H1 (cell line): ENCODE measurements at regions not wholly inside any gene's neighbourhood (a gene's known extent, or its start where the extent isn't known, plus 50 kb on each side); places are given as distances from the start of the nearest gene placed in this dataset.

Experiments
- CHD1 ChIP-seq: IDR thresholded peaks from 2 replicates; pipeline ENCODE4 v1.6.1; 2012; ENCODE audit warnings: low read depth, low read length, improper control_type of control experiment
- TAF1 ChIP-seq: IDR thresholded peaks from 2 replicates; pipeline ENCODE4 v1.6.1; 2011; ENCODE audit warnings: mild to moderate bottlenecking, low read depth, low read length
- YY1 ChIP-seq: IDR thresholded peaks from 2 replicates; pipeline ENCODE4 v1.6.1; 2011; ENCODE audit warnings: low read depth, mild to moderate bottlenecking, low read length
- TF ChIP-seq, protein P1 (sequence below), 3 experiments: IDR thresholded peaks; 1 replicate in 2 of 3; 2 replicates in 1 of 3; pipeline versions ENCODE4 v1.5.1 to v1.6.1; 2011; ENCODE audit warnings: low read length in 3 of 3, mild to moderate bottlenecking in 3 of 3, inconsistent platforms in 2 of 3, low read depth in 1 of 3, moderate library complexity in 1 of 3; ENCODE audit not compliant: insufficient read depth in 1 of 3; ENCODE audit errors: control extremely low read depth in 1 of 3

DNA sequence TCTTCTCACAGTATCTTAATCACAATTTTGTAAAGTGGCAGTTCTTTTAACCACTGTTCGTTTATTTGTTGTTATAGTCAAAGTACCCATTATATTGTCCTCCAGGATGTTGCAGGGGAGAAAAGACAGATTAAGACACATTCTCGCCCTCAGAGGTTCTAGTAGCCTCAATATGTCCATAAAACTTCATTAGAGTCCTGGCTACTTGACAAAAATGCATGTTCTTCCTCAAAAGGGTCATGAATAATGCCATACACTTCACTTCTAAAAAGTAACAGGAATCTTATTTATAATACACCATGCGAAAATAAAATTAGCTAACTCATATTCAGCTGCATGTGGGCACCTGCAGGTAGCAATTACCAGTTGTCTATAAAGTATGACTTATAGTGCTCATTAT, 109.3 kb upstream of the ANK3 start:
- TF ChIP-seq, protein P1, sequence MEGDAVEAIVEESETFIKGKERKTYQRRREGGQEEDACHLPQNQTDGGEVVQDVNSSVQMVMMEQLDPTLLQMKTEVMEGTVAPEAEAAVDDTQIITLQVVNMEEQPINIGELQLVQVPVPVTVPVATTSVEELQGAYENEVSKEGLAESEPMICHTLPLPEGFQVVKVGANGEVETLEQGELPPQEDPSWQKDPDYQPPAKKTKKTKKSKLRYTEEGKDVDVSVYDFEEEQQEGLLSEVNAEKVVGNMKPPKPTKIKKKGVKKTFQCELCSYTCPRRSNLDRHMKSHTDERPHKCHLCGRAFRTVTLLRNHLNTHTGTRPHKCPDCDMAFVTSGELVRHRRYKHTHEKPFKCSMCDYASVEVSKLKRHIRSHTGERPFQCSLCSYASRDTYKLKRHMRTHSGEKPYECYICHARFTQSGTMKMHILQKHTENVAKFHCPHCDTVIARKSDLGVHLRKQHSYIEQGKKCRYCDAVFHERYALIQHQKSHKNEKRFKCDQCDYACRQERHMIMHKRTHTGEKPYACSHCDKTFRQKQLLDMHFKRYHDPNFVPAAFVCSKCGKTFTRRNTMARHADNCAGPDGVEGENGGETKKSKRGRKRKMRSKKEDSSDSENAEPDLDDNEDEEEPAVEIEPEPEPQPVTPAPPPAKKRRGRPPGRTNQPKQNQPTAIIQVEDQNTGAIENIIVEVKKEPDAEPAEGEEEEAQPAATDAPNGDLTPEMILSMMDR (IDR thresholded peaks at IDR 0.05; ENCODE audit: control extremely low read depth in 1 of 3, insufficient read depth in 1 of 3, low read depth in 1 of 3, low read length in 3 of 3) = no peak
- TF ChIP-seq TAF1 = no peak
- TF ChIP-seq CHD1 = no peak
- no peak for TF ChIP-seq YY1
